ENCODE measurements at regions not wholly inside any gene's neighbourhood (a gene's known extent, or its start where the extent isn't known, plus 50 kb on each side); places are given as distances from the start of the nearest gene placed in this dataset.

DNA sequence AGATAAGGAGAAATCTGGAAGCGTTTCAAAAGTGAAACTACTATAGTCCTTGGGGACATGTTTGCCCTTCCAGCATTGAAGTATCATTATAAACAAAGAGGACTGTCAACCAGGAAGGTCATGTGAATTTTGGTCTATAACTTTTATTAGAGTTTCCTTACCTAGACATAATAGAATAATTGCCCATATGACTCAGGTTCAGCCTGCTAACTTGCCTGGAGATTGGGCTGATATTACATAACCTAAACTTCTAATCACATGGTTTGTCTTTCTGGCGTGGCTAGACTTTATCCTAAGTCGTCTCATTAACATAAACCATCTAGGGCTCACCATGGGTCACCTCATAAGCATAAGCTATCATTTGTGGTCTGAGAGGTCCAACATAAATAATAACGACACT, 775.9 kb downstream of the CENPC start:
- H3K4me2 ChIP-seq (ENCODE audit: low read depth, low read length), result no peak overlapping the region
- TF ChIP-seq EZH2 (optimal IDR thresholded peaks at IDR 0.05; ENCODE audit: low read depth, low read length), result no peak
- TF ChIP-seq EZH2phosphoT487 (IDR thresholded peaks at IDR 0.05; ENCODE audit: low read length), result no peak
- no peak for TF ChIP-seq CTCF (IDR thresholded peaks at IDR 0.05; ENCODE audit: low read length)

DNA sequence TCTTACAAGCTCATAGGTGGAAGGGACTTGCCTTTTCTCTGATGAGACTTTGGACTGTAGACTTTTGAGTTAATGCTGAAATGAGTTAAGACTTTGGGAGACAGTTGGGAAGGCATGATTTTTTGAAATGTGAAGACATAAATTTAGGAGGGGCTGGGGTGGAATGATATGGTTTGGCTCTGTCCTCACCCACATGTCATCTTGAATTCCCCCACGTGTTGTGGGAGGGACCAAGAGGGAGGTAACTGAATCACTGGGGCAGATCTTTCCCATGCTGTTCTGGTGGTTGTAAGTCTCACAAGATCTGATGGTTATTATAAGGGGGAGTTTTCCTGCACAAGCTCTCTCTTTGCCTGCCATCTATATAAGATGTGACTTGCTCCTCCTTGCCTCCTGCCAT, 777.9 kb downstream of the CENPC start:
- no peak for DNase-seq
- Histone ChIP-seq H3K9ac (ENCODE audit: low read length) (no peak overlapping the region), H4K20me1 (ENCODE audit: insufficient read depth, low read length) (no peaks in the 10 kb centered on the region), H3K79me2 (ENCODE audit: low read length) (no peaks in the 10 kb centered on the region), H3K36me3 (replicated peaks; ENCODE audit: insufficient read depth, low read length) (no peaks in the 10 kb centered on the region), H2AFZ (ENCODE audit: low read length) (no peak overlapping the region), H3F3A (ENCODE audit: insufficient read depth, low read length) (no peaks in the 10 kb centered on the region), H3K4me3 (ENCODE audit: low read length) (no peak overlapping the region), H3K27ac (ENCODE audit: low read length) (no peak overlapping the region), H3K4me2 (ENCODE audit: low read depth, low read length) (no peak overlapping the region), H3K9me2 (replicated peaks; ENCODE audit: insufficient read depth, low read length) (no peaks in the 10 kb centered on the region), H3K9me3 (replicated peaks; ENCODE audit: insufficient read depth, low read length) (no peaks in the 10 kb centered on the region), H3K27me3 (replicated peaks; ENCODE audit: insufficient read depth, low read length) (no peaks in the 10 kb centered on the region), H3K4me1 (ENCODE audit: low read length) (no peaks in the 10 kb centered on the region)
- TF ChIP-seq CTCF (IDR thresholded peaks at IDR 0.05; ENCODE audit: low read length) (no peak), EZH2phosphoT487 (IDR thresholded peaks at IDR 0.05; ENCODE audit: low read length) (no peak), EZH2 (optimal IDR thresholded peaks at IDR 0.05; ENCODE audit: low read depth, low read length) (no peak)

More for the DNA sequence above, 775.9 kb downstream of the CENPC start:
- H3K79me2 ChIP-seq (ENCODE audit: low read length), result no peaks in the 10 kb centered on the region
- no peaks in the 10 kb centered on the region for H4K20me1 ChIP-seq (ENCODE audit: insufficient read depth, low read length)
- no peak overlapping the region for H3K27ac ChIP-seq (ENCODE audit: low read length)
- H3K27me3 ChIP-seq (replicated peaks; ENCODE audit: insufficient read depth, low read length), result no peaks in the 10 kb centered on the region
- no peaks in the 10 kb centered on the region for H3K9me3 ChIP-seq (replicated peaks; ENCODE audit: insufficient read depth, low read length)
- H3K4me3 ChIP-seq (ENCODE audit: low read length), result no peak overlapping the region
- H3K36me3 ChIP-seq (replicated peaks; ENCODE audit: insufficient read depth, low read length), result no peaks in the 10 kb centered on the region
- no peak for DNase-seq
- no peaks in the 10 kb centered on the region for H3K9me2 ChIP-seq (replicated peaks; ENCODE audit: insufficient read depth, low read length)
- H3F3A ChIP-seq (ENCODE audit: insufficient read depth, low read length), result no peaks in the 10 kb centered on the region
- H3K9ac ChIP-seq (ENCODE audit: low read length), result no peak overlapping the region
- no peak overlapping the region; the same call in 1 of the 2 replicates for H2AFZ ChIP-seq (ENCODE audit: low read length)
- no peaks in the 10 kb centered on the region for H3K4me1 ChIP-seq (ENCODE audit: low read length)

GRCh38 chr4:66766557-66766956, 778.7 kb downstream of the CENPC start:
- Histone ChIP-seq H3K4me2 (ENCODE audit: low read depth, low read length) (no peak overlapping the region), H2AFZ (ENCODE audit: low read length) (no peak overlapping the region), H3K27ac (ENCODE audit: low read length) (no peak overlapping the region), H3K4me3 (ENCODE audit: low read length) (no peak overlapping the region), H3K9ac (ENCODE audit: low read length) (no peak overlapping the region), H3K4me1 (ENCODE audit: low read length) (no peaks in the 10 kb centered on the region), H3K9me2 (replicated peaks; ENCODE audit: insufficient read depth, low read length) (no peaks in the 10 kb centered on the region), H3K36me3 (replicated peaks; ENCODE audit: insufficient read depth, low read length) (no peaks in the 10 kb centered on the region), H3K27me3 (replicated peaks; ENCODE audit: insufficient read depth, low read length) (no peaks in the 10 kb centered on the region), H4K20me1 (ENCODE audit: insufficient read depth, low read length) (no peaks in the 10 kb centered on the region), H3K9me3 (replicated peaks; ENCODE audit: insufficient read depth, low read length) (no peaks in the 10 kb centered on the region), H3F3A (ENCODE audit: insufficient read depth, low read length) (no peaks in the 10 kb centered on the region), H3K79me2 (ENCODE audit: low read length) (no peaks in the 10 kb centered on the region)
- DNase-seq, result no peak
- no peak for TF ChIP-seq CTCF (IDR thresholded peaks at IDR 0.05; ENCODE audit: low read length)
- TF ChIP-seq EZH2phosphoT487 (IDR thresholded peaks at IDR 0.05; ENCODE audit: low read length), result no peak
- TF ChIP-seq EZH2 (optimal IDR thresholded peaks at IDR 0.05; ENCODE audit: low read depth, low read length), result no peak

Data from MM.1S (cell line).